Right renal pelvis (tissue), 4 donors: ENCODE measurements at regions not wholly inside any gene's neighbourhood (a gene's known extent, or its start where the extent isn't known, plus 50 kb on each side); places are given as distances from the start of the nearest gene placed in this dataset.
"Not testable (repeated sequence)": the region's sequence is repeated elsewhere in the genome, so short reads cannot be mapped to it uniquely, and the experiment has no call there.

ENCODE experiments used
- DNase-seq, 4 donors: peaks; one replicate each; pipeline ENCODE4 v3.0.0-alpha.2; 2013; ENCODE audit warnings: low read depth in 4 of 4, low spot score in 3 of 4, missing footprints in 1 of 4

- not testable (repeated sequence) for DNase-seq
Measured at GRCh38 chr5:25407365-25407764, 762.6 kb upstream of the CDH10 start.

GRCh38 chr5:25405850-25406249 is 761.1 kb upstream of the CDH10 start:
- no peak for DNase-seq

- DNase-seq = no peak
Measured at GRCh38 chr5:25399878-25400480, 755.2 kb upstream of the CDH10 start.

DNA sequence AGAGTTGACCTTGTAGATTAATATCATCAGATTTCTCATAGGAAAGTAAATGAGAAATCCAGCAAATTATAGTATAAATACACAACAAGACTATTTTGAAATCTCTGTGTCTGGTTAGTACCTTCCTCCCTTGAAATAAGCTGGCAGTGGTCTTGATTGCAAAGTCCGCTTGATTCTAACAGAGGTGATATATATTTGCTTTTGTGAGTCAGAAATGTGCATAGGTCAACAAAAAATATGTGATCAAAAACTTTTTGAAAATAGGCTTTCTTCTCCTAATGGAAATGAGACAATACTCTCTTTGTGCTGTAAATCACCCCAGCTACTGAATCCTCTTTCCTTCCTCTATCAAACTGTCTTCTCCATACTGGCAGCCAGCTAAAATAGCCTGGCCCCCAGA is 749.2 kb upstream of the CDH10 start:
- no peak for DNase-seq

- no peak for DNase-seq
Measured at GRCh38 chr5:25393256-25393655, 748.5 kb upstream of the CDH10 start.

DNA sequence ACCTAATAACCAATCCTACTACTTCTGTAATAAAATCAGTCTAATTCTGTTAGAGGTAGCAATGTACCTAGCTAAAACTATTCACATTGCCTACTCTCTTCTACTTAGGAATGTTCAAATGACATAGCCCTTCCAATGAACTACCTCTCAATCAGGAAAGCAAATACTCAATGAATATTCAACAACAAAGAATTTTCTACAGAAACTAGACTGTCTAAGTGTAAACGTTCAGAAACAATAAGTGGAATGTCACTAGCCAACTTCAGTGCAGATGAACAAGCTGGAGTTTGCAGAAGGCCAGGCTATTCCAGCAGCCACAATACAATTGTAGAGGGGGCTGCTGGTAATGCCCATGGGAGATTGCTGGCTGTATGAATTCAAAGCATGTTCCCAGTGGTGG is 743.2 kb upstream of the CDH10 start:
- DNase-seq = no peak

DNA sequence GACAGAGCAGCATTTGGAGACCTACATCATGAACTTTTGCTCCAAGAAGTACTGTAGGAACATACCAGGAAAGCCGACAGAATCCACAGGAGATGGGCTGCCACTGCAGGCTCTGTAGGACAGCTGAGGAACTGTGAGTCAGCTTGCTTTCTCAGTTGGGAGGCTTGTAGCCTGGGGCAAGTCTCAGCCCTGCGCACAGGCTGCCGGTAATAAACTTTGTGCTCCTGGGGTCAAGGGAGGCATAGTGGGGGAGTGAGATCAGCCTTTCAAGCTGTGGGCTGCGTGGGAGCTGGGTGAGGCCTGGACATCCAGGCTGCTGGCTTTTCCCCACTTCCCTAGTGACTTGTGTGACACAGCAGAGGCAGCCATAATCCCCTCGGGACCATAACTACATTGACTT is 718.0 kb upstream of the CDH10 start:
- DNase-seq = no peak

- no peak for DNase-seq
Measured at GRCh38 chr5:25358919-25359318, 714.1 kb upstream of the CDH10 start.

GRCh38 chr5:25357605-25358004 is 712.8 kb upstream of the CDH10 start:
- no peak for DNase-seq

DNA sequence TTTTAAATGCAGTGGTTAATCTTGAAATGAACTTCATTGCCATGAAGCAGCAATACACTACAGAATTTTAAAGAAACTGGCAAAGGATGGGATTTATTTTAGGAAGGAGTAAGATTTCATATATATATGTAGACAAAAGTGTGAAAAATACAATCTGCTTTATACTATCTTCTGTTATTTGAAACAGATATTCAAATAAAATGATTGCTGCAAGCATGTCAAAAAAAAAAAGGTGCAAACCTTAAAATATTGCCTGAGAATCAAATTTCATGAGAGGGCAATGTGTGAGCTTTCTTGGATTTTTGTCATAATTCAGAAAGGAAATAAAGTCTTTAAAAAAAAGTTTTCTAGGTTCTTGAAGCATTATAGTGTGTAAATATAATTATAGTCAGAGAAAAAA is 705.0 kb upstream of the CDH10 start:
- DNase-seq = no peak

DNA sequence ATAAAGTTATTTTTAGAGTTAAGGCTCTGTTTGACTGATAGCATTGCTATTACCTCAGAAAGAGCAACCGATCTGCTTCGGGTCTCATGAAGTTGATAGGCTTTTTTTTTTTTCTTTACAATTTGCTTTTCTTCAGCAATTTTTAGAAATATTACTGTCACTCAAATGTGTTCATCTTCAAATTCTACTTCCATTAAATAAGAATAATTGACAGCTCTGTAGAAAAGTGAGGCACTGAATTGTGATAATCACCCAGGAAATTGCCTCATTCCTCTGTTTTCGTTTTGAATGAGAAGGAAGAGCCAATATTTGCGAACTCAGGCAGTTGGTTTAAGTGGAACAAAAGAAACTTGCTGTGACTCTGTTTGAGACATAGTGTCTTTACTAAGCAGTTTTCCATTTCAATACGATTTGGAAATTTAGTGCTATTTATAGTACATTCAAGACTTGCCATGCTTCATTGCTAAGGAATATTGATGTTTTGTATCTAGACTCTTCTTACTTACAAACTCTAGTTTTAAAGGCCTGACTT is 700.5 kb upstream of the CDH10 start:
- no peak for DNase-seq

DNA sequence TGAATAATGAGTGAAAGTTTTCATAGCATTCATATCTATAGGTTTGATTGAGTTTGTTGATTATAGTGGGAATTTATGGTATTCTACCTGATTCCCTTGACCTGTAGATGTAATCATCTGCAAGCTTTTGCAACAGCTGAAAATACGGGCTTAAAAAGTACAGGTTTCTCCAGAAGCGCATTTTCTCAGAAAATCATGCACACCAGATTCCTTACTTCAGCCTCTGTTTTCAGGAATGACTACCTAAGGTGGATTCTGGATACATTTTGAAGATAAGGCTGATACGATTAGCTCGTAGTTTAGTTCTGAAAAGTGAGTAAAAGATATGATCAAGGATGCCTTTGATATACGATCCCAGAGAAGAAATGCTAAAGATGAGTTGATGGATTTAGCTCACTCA is 694.8 kb upstream of the CDH10 start:
- DNase-seq = no peak

- DNase-seq = no peak
Measured at GRCh38 chr5:25334350-25334749, 689.6 kb upstream of the CDH10 start.

DNA sequence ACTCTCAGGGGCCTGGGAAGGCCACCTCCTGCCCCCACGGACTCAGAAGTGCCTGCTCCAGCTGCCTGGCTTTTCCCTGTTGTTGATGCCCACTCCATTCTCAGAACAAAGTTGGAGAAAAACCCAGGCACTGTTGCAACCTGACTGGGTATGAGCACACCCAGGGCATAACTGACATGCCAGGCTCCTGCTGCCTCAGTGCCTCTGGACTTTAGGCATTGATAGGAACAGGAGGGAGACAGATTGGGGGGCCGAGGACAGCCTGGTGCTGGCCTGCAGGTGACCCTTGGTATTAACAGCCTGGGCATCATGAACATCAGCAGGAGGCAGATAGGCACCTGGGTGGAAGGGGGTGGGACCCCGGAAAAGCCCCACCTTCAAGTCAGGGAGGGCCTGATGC is 685.9 kb upstream of the CDH10 start:
- no peak for DNase-seq

- DNase-seq = no peak
Measured at GRCh38 chr5:25327172-25327571, 682.4 kb upstream of the CDH10 start.

- peak; percentile 1 to 12 (median 4) for DNase-seq
Measured at GRCh38 chr5:25301836-25302235, 657.1 kb upstream of the CDH10 start.

- no peak for DNase-seq
Measured at GRCh38 chr5:25295067-25295466, 650.3 kb upstream of the CDH10 start.

DNA sequence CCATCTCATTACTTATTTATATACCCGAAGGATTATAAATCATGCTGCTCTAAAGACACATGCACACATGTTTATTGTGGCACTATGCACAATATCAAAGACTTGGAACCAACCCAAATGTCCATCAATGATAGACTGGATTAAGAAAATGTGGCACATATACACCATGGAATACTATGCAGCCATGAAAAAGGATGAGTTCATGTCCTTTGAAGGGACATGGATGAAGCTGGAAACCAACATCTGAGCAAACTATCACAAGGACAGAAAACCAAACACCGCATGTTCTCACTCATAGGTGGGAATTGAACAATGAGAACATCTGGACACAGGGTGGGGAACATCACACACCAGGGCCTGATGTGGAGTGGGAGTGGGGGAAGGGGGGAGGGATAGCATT is 645.0 kb upstream of the CDH10 start:
- DNase-seq = not testable (repeated sequence)

GRCh38 chr5:25286319-25286718 is 641.5 kb upstream of the CDH10 start:
- no peak for DNase-seq

DNA sequence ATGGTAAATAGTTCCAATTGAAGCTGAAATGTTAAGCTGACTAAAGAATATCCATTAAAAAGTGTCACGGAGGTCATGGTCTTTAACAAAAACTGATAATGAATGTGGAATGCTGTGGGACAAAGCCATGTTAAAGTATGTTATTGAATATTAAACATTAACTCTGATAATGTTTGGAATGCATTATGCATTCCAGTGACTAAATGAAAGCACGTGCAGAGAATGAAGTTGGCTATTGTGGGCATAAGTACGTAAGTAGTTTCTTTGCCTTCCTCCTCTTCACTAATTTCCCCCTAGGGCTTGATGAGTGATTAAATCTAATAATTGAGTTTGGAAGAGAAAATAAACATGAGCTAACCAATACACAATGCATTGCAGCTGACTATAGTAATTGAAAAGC is 640.4 kb upstream of the CDH10 start:
- DNase-seq = no peak

- DNase-seq = not testable (repeated sequence)
Measured at GRCh38 chr5:25263507-25263906, 618.7 kb upstream of the CDH10 start.

DNA sequence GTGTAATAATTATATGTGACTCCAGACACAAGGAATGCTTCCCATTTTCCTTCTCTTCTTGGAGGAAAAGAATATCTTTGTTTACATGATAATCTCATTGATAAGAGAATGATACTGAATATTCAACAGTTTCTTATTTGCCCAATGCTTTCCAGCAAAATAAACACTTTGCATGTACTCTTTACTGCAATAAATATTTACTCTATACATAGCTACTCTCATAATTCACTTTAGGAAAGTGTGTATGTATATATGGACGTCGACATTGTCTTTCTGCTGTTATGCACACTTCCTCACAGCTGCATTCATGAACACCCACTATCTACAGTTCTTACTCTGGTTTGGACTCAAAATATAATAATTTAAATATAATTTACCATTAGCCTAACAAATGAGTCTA is 617.4 kb upstream of the CDH10 start:
- DNase-seq = no peak

- no peak for DNase-seq
Measured at GRCh38 chr5:25255128-25255527, 610.4 kb upstream of the CDH10 start.
